Liver (tissue), 3 donors: ENCODE measurements at regions not wholly inside any gene's neighbourhood (a gene's known extent, or its start where the extent isn't known, plus 50 kb on each side); places are given as distances from the start of the nearest gene placed in this dataset.

Source experiments
- EGR1 ChIP-seq, 2 donors: IDR thresholded peaks; 2 replicates each; pipeline ENCODE4 v1.6.1; 2016 to 2018; ENCODE audit warnings: antibody characterized with exemption in 2 of 2, low read depth in 2 of 2
- GABPA ChIP-seq, 2 donors: IDR thresholded peaks in 1 of 2; conservative IDR thresholded peaks in 1 of 2; 2 replicates each; pipeline ENCODE4 v1.6.1; 2016; ENCODE audit warnings: antibody characterized with exemption in 2 of 2, mild to moderate bottlenecking in 1 of 2, moderate library complexity in 1 of 2
- RAD21 ChIP-seq, 2 donors: IDR thresholded peaks; 2 replicates each; pipeline ENCODE4 v1.6.1; 2016; ENCODE audit warnings: antibody characterized with exemption in 2 of 2, mild to moderate bottlenecking in 2 of 2
- SP1 ChIP-seq: IDR thresholded peaks from 2 replicates; pipeline ENCODE4 v1.6.1; 2018; ENCODE audit warnings: antibody characterized with exemption, mild to moderate bottlenecking
- YY1 ChIP-seq: IDR thresholded peaks from 2 replicates; pipeline ENCODE4 v1.6.1; 2016; ENCODE audit warnings: antibody characterized with exemption, mild to moderate bottlenecking
- TF ChIP-seq, protein P1 (sequence below): fragments of 150-350 bp; IDR thresholded peaks from 2 replicates; pipeline ENCODE4 v1.5.1; 2017; ENCODE audit warnings: improper control_type of control experiment, low read depth, low read length; ENCODE audit not compliant: missing input control
- TF ChIP-seq, protein P2 (sequence below): IDR thresholded peaks from 2 replicates; pipeline ENCODE4 v1.6.1; 2016; ENCODE audit warnings: antibody characterized with exemption, mild to moderate bottlenecking
- donor health status: healthy.
- donor health status: healthy.

DNA sequence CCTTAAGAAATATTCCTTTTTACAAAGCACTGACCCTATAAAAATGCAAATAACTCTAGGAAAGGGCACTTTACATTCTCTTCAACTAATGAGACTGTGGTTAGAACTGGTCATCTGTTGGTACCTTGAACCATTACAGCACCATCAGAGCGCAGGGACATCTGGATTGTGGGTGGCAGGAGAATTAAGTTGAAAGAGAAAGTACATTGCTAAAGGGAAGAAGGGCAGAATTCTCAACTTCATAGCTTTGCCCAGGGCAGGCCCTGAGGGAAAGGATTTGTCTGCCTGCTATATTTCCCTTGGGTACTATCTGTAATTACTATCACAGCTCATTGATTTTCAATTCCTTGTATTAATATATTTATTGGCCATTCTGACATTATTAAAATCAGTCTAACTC lies 196.8 kb downstream of the KLF12 start:
- TF ChIP-seq, protein P1, sequence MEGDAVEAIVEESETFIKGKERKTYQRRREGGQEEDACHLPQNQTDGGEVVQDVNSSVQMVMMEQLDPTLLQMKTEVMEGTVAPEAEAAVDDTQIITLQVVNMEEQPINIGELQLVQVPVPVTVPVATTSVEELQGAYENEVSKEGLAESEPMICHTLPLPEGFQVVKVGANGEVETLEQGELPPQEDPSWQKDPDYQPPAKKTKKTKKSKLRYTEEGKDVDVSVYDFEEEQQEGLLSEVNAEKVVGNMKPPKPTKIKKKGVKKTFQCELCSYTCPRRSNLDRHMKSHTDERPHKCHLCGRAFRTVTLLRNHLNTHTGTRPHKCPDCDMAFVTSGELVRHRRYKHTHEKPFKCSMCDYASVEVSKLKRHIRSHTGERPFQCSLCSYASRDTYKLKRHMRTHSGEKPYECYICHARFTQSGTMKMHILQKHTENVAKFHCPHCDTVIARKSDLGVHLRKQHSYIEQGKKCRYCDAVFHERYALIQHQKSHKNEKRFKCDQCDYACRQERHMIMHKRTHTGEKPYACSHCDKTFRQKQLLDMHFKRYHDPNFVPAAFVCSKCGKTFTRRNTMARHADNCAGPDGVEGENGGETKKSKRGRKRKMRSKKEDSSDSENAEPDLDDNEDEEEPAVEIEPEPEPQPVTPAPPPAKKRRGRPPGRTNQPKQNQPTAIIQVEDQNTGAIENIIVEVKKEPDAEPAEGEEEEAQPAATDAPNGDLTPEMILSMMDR: no peak
- TF ChIP-seq GABPA (IDR thresholded peaks at IDR 0.05 in 1 of 2, conservative IDR thresholded peaks at IDR 0.05 in 1 of 2): no peak
- TF ChIP-seq, protein P2, sequence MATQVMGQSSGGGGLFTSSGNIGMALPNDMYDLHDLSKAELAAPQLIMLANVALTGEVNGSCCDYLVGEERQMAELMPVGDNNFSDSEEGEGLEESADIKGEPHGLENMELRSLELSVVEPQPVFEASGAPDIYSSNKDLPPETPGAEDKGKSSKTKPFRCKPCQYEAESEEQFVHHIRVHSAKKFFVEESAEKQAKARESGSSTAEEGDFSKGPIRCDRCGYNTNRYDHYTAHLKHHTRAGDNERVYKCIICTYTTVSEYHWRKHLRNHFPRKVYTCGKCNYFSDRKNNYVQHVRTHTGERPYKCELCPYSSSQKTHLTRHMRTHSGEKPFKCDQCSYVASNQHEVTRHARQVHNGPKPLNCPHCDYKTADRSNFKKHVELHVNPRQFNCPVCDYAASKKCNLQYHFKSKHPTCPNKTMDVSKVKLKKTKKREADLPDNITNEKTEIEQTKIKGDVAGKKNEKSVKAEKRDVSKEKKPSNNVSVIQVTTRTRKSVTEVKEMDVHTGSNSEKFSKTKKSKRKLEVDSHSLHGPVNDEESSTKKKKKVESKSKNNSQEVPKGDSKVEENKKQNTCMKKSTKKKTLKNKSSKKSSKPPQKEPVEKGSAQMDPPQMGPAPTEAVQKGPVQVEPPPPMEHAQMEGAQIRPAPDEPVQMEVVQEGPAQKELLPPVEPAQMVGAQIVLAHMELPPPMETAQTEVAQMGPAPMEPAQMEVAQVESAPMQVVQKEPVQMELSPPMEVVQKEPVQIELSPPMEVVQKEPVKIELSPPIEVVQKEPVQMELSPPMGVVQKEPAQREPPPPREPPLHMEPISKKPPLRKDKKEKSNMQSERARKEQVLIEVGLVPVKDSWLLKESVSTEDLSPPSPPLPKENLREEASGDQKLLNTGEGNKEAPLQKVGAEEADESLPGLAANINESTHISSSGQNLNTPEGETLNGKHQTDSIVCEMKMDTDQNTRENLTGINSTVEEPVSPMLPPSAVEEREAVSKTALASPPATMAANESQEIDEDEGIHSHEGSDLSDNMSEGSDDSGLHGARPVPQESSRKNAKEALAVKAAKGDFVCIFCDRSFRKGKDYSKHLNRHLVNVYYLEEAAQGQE: no peak
- TF ChIP-seq EGR1 (IDR thresholded peaks at IDR 0.05; ENCODE audit: low read depth in 2 of 2): no peak
- no peak for TF ChIP-seq YY1
- no peak for TF ChIP-seq SP1
- TF ChIP-seq RAD21 (IDR thresholded peaks at IDR 0.05): no peak
